Smooth muscle cell (in vitro differentiated cells): ENCODE measurements at regions not wholly inside any gene's neighbourhood (a gene's known extent, or its start where the extent isn't known, plus 50 kb on each side); places are given as distances from the start of the nearest gene placed in this dataset.

Experiments used
- DNase-seq: peaks from one replicate; lab custom pipeline; 2025; ENCODE audit not compliant: unreplicated experiment; lab: John Stamatoyannopoulos, UW
- H2AFZ ChIP-seq: fragments of 200-600 bp; sonication (generic); 2 replicates; pipeline ENCODE4 v1.6.0; 2016; ENCODE audit warnings: antibody characterized with exemption, low read depth, mild to moderate bottlenecking
- H3F3A ChIP-seq: fragments of 200-600 bp; sonication (generic); 2 replicates; pipeline ENCODE4 v1.6.0; 2017; ENCODE audit warnings: antibody characterized with exemption, low read depth
- H3K27ac ChIP-seq: fragments of 200-600 bp; sonication (generic); 2 replicates; pipeline ENCODE4 v1.5.1; 2016; ENCODE audit warnings: low read depth, mild to moderate bottlenecking
- H3K27me3 ChIP-seq: fragments of 200-600 bp; sonication (generic); 2 replicates; pipeline ENCODE4 v1.6.1; 2016; ENCODE audit warnings: low read depth, mild to moderate bottlenecking
- H3K36me3 ChIP-seq: fragments of 200-600 bp; sonication (generic); 2 replicates; pipeline ENCODE4 v1.5.1; 2016; ENCODE audit warnings: low read depth
- H3K4me1 ChIP-seq: fragments of 200-600 bp; sonication (generic); 2 replicates; pipeline ENCODE4 v1.5.1; 2016; ENCODE audit warnings: low read depth
- H3K4me2 ChIP-seq: fragments of 200-600 bp; sonication (generic); 2 replicates; pipeline ENCODE4 v1.6.0; 2016; ENCODE audit warnings: mild to moderate bottlenecking
- H3K4me3 ChIP-seq: fragments of 200-600 bp; sonication (generic); 2 replicates; pipeline ENCODE4 v1.5.1; 2016; ENCODE audit warnings: mild to moderate bottlenecking
- H3K79me2 ChIP-seq: fragments of 200-600 bp; sonication (generic); 2 replicates; pipeline ENCODE4 v1.6.0; 2016; ENCODE audit warnings: low read depth, mild to moderate bottlenecking
- H3K9ac ChIP-seq: fragments of 200-600 bp; sonication (generic); 2 replicates; pipeline ENCODE4 v1.6.0; 2016; ENCODE audit warnings: low read depth
- H3K9me3 ChIP-seq: fragments of 200-600 bp; sonication (generic); replicated peaks from 2 replicates; pipeline ENCODE4 v1.5.1; 2016; ENCODE audit warnings: low read depth
- H4K20me1 ChIP-seq: fragments of 200-600 bp; sonication (generic); 2 replicates; pipeline ENCODE4 v1.6.0; 2016; ENCODE audit warnings: low read depth
- CTCF ChIP-seq: fragments of 200-600 bp; sonication (generic); IDR thresholded peaks from 2 replicates; pipeline ENCODE4 v1.5.1; 2017; ENCODE audit warnings: borderline replicate concordance, mild to moderate bottlenecking, antibody characterized with exemption; ENCODE audit not compliant: insufficient read depth, poor library complexity, severe bottlenecking
- WGBS: methylation state at CpG from one replicate; pipeline ENCODE4 v1.1.7; 2016; ENCODE audit warnings: low lambda C conversion rate; 5-methylcytosine and 5-hydroxymethylcytosine counted together

- Histone ChIP-seq H3F3A (no peaks in the 10 kb centered on the region), H3K27ac (no peak overlapping the region), H4K20me1 (no peaks in the 10 kb centered on the region), H3K4me2 (no peak overlapping the region), H3K9ac (no peak overlapping the region), H3K4me3 (no peak overlapping the region), H3K27me3 (no peaks in the 10 kb centered on the region), H3K4me1 (no peaks in the 10 kb centered on the region), H3K9me3 (no peaks in the 10 kb centered on the region), H3K79me2 (no peaks in the 10 kb centered on the region), H3K36me3 (no peaks in the 10 kb centered on the region), H2AFZ (no peak overlapping the region)
- 56% methylated on average over 5 of the region's 5 CpGs for WGBS
- no peak for TF ChIP-seq CTCF
- no peak for DNase-seq
These were observed 123.6 kb upstream of the MED13 start for GRCh38 chr17:62188713-62189112.

- H3K36me3 ChIP-seq = no peaks in the 10 kb centered on the region
- H3K9me3 ChIP-seq = no peaks in the 10 kb centered on the region
- no peak for DNase-seq
- no peak overlapping the region for H3K4me2 ChIP-seq
- H2AFZ ChIP-seq = no peak overlapping the region
- H3K4me1 ChIP-seq = no peaks in the 10 kb centered on the region
- no peaks in the 10 kb centered on the region for H3F3A ChIP-seq
- no peaks in the 10 kb centered on the region for H4K20me1 ChIP-seq
- no peak overlapping the region for H3K27ac ChIP-seq
- TF ChIP-seq CTCF = no peak
- H3K9ac ChIP-seq = no peak overlapping the region
- H3K79me2 ChIP-seq = no peaks in the 10 kb centered on the region
- WGBS = 31% methylated on average over 3 of the region's 3 CpGs
- H3K4me3 ChIP-seq = no peak overlapping the region
- no peaks in the 10 kb centered on the region for H3K27me3 ChIP-seq
These were observed 122.6 kb upstream of the MED13 start for GRCh38 chr17:62187681-62188080.

- 64% methylated on average over 3 of the region's 3 CpGs for WGBS
- no peak overlapping the region for H3K9ac ChIP-seq
- TF ChIP-seq CTCF = no peak
These were observed 121.8 kb upstream of the MED13 start for GRCh38 chr17:62186841-62187240.

GRCh38 chr17:62180772-62181171, 115.7 kb upstream of the MED13 start:
- no peak for TF ChIP-seq CTCF
- no peak overlapping the region for H3K4me3 ChIP-seq
- H3K27me3 ChIP-seq = no peaks in the 10 kb centered on the region
- no peaks in the 10 kb centered on the region for H3K4me1 ChIP-seq
- no peaks in the 10 kb centered on the region for H3K36me3 ChIP-seq
- no peak overlapping the region for H3K9ac ChIP-seq
- no peak overlapping the region for H3K27ac ChIP-seq
- WGBS = 95% methylated on average over 1 of the region's 1 CpG
- no peak overlapping the region for H3K4me2 ChIP-seq
- H3K9me3 ChIP-seq = peaks cover 4% of the 10 kb centered on the region
- no peak for DNase-seq
- H3F3A ChIP-seq = no peaks in the 10 kb centered on the region
- no peak overlapping the region for H2AFZ ChIP-seq
- no peaks in the 10 kb centered on the region for H3K79me2 ChIP-seq
- H4K20me1 ChIP-seq = no peaks in the 10 kb centered on the region

More at GRCh38 chr17:62186841-62187240, 121.8 kb upstream of the MED13 start:
- Histone ChIP-seq H3F3A (no peaks in the 10 kb centered on the region), H2AFZ (no peak overlapping the region), H3K4me3 (no peak overlapping the region), H3K79me2 (no peaks in the 10 kb centered on the region), H3K9me3 (no peaks in the 10 kb centered on the region), H3K27me3 (no peaks in the 10 kb centered on the region), H3K4me1 (no peaks in the 10 kb centered on the region), H3K4me2 (no peak overlapping the region), H3K36me3 (no peaks in the 10 kb centered on the region), H3K27ac (no peak overlapping the region), H4K20me1 (no peaks in the 10 kb centered on the region)
- no peak for DNase-seq
